ENCODE measurements at regions not wholly inside any gene's neighbourhood (a gene's known extent, or its start where the extent isn't known, plus 50 kb on each side); places are given as distances from the start of the nearest gene placed in this dataset.
A peak's percentile ranks its signal among the peaks of the same experiment; 100 is the strongest.

- no peak for FAIRE-seq
- no peak for DNase-seq (ENCODE audit: low spot score in 2 of 2)
These were observed 69.5 kb upstream of the SSX2IP start for GRCh38 chr1:84759756-84760155.

- DNase-seq (ENCODE audit: low spot score in 2 of 2) (peak in 1 of 2 donors; percentile 36), FAIRE-seq (no peak)
These were observed 68.8 kb upstream of the SSX2IP start for GRCh38 chr1:84758968-84759491.

GRCh38 chr1:84758476-84758875 is 68.2 kb upstream of the SSX2IP start:
- DNase-seq (ENCODE audit: low spot score in 2 of 2) (no peak), FAIRE-seq (no peak)

- no peak for DNase-seq (ENCODE audit: low spot score in 2 of 2)
- no peak for FAIRE-seq
These were observed 67.0 kb upstream of the SSX2IP start for GRCh38 chr1:84757301-84757700.

GRCh38 chr1:84756455-84757082 is 66.3 kb upstream of the SSX2IP start:
- DNase-seq (ENCODE audit: low spot score in 2 of 2) (no peak), FAIRE-seq (no peak)

GRCh38 chr1:84756001-84756400 is 65.7 kb upstream of the SSX2IP start:
- no peak for DNase-seq (ENCODE audit: low spot score in 2 of 2)
- FAIRE-seq = no peak

- FAIRE-seq = no peak
These were observed 65.0 kb upstream of the SSX2IP start for GRCh38 chr1:84755216-84755615.

GRCh38 chr1:84754386-84754703 is 64.1 kb upstream of the SSX2IP start:
- DNase-seq (ENCODE audit: low spot score in 2 of 2) (no peak), FAIRE-seq (no peak)

More at GRCh38 chr1:84755216-84755615, 65.0 kb upstream of the SSX2IP start:
- DNase-seq (ENCODE audit: low spot score in 2 of 2) = no peak

GRCh38 chr1:84753516-84754385 is 63.5 kb upstream of the SSX2IP start:
- FAIRE-seq (peak; percentile 72), DNase-seq (ENCODE audit: low spot score in 2 of 2) (peak; percentile 67 to 68)

- DNase-seq (ENCODE audit: low spot score in 2 of 2) (no peak), FAIRE-seq (no peak)
These were observed 60.0 kb upstream of the SSX2IP start for GRCh38 chr1:84750110-84750730.

- FAIRE-seq = no peak
These were observed 59.2 kb upstream of the SSX2IP start for GRCh38 chr1:84749427-84749826.

GRCh38 chr1:84748364-84748763 is 58.1 kb upstream of the SSX2IP start:
- no peak for DNase-seq (ENCODE audit: low spot score in 2 of 2)
- FAIRE-seq = no peak

More at GRCh38 chr1:84749427-84749826, 59.2 kb upstream of the SSX2IP start:
- DNase-seq (ENCODE audit: low spot score in 2 of 2) = no peak

- FAIRE-seq (no peak), DNase-seq (ENCODE audit: low spot score in 2 of 2) (no peak)
These were observed 55.6 kb upstream of the SSX2IP start for GRCh38 chr1:84745857-84746256.

- no peak for DNase-seq (ENCODE audit: low spot score in 2 of 2)
- FAIRE-seq = no peak
These were observed 53.6 kb upstream of the SSX2IP start for GRCh38 chr1:84743896-84744295.

GRCh38 chr1:84742653-84743052 is 52.4 kb upstream of the SSX2IP start:
- no peak for FAIRE-seq

GRCh38 chr1:84740050-84740714 is 49.9 kb upstream of the SSX2IP start:
- FAIRE-seq = no peak
- DNase-seq (ENCODE audit: low spot score in 2 of 2) = no peak

More at GRCh38 chr1:84742653-84743052, 52.4 kb upstream of the SSX2IP start:
- no peak for DNase-seq (ENCODE audit: low spot score in 2 of 2)
